ENCODE measurements at regions not wholly inside any gene's neighbourhood (a gene's known extent, or its start where the extent isn't known, plus 50 kb on each side); places are given as distances from the start of the nearest gene placed in this dataset.

DNA sequence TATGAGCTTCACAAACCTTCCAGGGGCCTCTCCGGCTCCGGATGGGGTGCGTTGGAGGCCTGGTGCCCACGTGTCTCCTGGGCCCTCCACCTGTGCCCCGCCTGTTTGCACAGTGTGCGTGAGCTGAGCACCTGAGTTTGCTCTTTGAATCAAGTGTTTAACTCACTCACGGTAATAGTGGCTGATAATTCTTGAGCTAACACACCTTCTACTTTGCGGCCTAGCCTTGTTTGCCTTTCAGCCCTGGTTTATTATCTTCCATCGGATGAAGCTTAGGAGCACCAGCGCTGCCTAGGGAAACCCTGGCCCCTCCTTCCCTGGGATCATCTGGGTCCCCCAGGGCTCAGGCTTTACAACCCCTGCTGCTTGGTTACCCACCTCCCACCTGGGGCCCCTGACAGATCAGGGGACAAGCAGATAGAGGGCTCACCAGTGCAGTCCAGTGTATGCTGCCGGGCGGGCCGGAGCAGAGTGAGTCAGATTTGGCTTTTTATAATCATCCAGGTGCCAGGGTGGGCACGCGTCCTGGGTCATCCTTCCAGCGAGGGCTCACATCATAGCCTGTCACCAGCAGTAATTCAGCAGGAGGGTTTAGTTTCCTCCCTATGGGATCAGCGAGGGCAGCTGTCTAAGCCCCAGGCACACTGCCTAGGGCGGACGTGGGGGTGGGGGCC, 62.8 kb upstream of the RFLNA start:
- ATAC-seq (no peak), DNase-seq (ENCODE audit: low read depth in 1 of 2, low spot score in 1 of 2) (no peak), FAIRE-seq (no peak)
- WGBS (ENCODE audit: missing lambda C conversion rate): 67% methylated on average over 16 of the region's 19 CpGs
- no peak overlapping the region for H3K4me3 ChIP-seq
- TF ChIP-seq EHMT2 (IDR thresholded peaks at IDR 0.05; ENCODE audit: low read depth) (no peak), HEYL (CRISPR knock-in tag; IDR thresholded peaks at IDR 0.05) (no peak), EP300 (IDR thresholded peaks at IDR 0.05) (no peak), RCOR1 (IDR thresholded peaks at IDR 0.05; ENCODE audit: low read depth, low read length) (no peak), MAZ (IDR thresholded peaks at IDR 0.05; ENCODE audit: borderline replicate concordance, low read depth, low read length) (no peak), POLR2AphosphoS2 (conservative IDR thresholded peaks at IDR 0.05; ENCODE audit: low read length) (no peak), FOXS1 (CRISPR knock-in tag; IDR thresholded peaks at IDR 0.05) (no peak), HOXA7 (CRISPR knock-in tag; IDR thresholded peaks at IDR 0.05) (no peak), SREBF2 (IDR thresholded peaks at IDR 0.05) (no peak), ZNF302 (CRISPR knock-in tag; IDR thresholded peaks at IDR 0.05) (no peak)
- TF ChIP-seq, protein P1, sequence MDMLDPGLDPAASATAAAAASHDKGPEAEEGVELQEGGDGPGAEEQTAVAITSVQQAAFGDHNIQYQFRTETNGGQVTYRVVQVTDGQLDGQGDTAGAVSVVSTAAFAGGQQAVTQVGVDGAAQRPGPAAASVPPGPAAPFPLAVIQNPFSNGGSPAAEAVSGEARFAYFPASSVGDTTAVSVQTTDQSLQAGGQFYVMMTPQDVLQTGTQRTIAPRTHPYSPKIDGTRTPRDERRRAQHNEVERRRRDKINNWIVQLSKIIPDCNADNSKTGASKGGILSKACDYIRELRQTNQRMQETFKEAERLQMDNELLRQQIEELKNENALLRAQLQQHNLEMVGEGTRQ (IDR thresholded peaks at IDR 0.05): no peak
- TF ChIP-seq, protein P2, sequence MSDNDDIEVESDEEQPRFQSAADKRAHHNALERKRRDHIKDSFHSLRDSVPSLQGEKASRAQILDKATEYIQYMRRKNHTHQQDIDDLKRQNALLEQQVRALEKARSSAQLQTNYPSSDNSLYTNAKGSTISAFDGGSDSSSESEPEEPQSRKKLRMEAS (IDR thresholded peaks at IDR 0.05): no peak
- no peaks in the 10 kb centered on the region for H3K4me1 ChIP-seq
- H3K4me2 ChIP-seq: no peak overlapping the region
- CTCF ChIA-PET: interaction anchor here (1.0 to 1.1 kb wide), 2 partner anchors 20 to 134 kb away, joined by 3 read pairs; no protein-coding TSS in a partner anchor
- H3K9me3 ChIP-seq: peaks cover 30% of the 10 kb centered on the region
- POLR2A ChIA-PET: no interaction called here
- no peak overlapping the region for H3K27ac ChIP-seq

DNA sequence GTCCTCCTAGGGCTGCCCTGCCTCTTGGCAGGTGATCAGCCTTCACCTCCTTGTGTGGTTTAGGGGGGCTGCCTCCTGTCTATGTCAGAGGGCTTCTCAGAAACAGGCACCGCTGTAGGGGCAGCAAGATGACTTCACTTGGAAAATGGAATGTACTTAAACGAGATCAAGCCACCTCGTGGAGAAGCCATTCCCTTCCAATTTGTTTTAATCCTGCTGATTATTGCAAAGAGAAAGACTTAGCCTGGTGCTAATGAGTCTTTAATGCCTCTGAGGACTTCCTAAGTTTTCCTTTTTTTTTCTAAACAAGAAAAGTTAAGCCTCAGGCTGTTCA, 62.3 kb upstream of the RFLNA start:
- Histone ChIP-seq H3K4me3 (no peak overlapping the region), H3K27ac (no peak overlapping the region), H3K4me1 (no peaks in the 10 kb centered on the region), H3K9me3 (peaks cover 30% of the 10 kb centered on the region), H3K4me2 (no peak overlapping the region)
- no peak for DNase-seq (ENCODE audit: low read depth in 1 of 2, low spot score in 1 of 2)
- CTCF ChIA-PET: interaction anchor here (1.1 kb wide), 1 partner anchor 11 kb away, joined by 3 read pairs; no protein-coding TSS in a partner anchor
- 44% methylated on average over 3 of the region's 3 CpGs for WGBS (ENCODE audit: missing lambda C conversion rate)
- TF ChIP-seq BHLHE40 (IDR thresholded peaks at IDR 0.05; ENCODE audit: low read depth, low read length) (no peak), EP300 (IDR thresholded peaks at IDR 0.05) (no peak), FOXS1 (CRISPR knock-in tag; IDR thresholded peaks at IDR 0.05) (no peak), CEBPB (IDR thresholded peaks at IDR 0.05) (no peak), KDM5A (IDR thresholded peaks at IDR 0.05) (no peak), CBX2 (IDR thresholded peaks at IDR 0.05; ENCODE audit: borderline replicate concordance, low read depth) (no peak), POLR2AphosphoS2 (conservative IDR thresholded peaks at IDR 0.05; ENCODE audit: low read length) (no peak), HOXB5 (CRISPR knock-in tag; IDR thresholded peaks at IDR 0.05) (no peak), ZC3H11A (IDR thresholded peaks at IDR 0.05) (no peak), SREBF2 (IDR thresholded peaks at IDR 0.05) (no peak)
- TF ChIP-seq, protein P3, sequence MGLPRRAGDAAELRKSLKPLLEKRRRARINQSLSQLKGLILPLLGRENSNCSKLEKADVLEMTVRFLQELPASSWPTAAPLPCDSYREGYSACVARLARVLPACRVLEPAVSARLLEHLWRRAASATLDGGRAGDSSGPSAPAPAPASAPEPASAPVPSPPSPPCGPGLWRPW (IDR thresholded peaks at IDR 0.05): no peak
- TF ChIP-seq, protein P4, sequence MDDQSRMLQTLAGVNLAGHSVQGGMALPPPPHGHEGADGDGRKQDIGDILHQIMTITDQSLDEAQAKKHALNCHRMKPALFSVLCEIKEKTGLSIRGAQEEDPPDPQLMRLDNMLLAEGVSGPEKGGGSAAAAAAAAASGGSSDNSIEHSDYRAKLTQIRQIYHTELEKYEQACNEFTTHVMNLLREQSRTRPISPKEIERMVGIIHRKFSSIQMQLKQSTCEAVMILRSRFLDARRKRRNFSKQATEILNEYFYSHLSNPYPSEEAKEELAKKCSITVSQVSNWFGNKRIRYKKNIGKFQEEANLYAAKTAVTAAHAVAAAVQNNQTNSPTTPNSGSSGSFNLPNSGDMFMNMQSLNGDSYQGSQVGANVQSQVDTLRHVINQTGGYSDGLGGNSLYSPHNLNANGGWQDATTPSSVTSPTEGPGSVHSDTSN (IDR thresholded peaks at IDR 0.05): no peak
- POLR2A ChIA-PET: no interaction called here
- ATAC-seq: no peak
- FAIRE-seq: no peak

DNA sequence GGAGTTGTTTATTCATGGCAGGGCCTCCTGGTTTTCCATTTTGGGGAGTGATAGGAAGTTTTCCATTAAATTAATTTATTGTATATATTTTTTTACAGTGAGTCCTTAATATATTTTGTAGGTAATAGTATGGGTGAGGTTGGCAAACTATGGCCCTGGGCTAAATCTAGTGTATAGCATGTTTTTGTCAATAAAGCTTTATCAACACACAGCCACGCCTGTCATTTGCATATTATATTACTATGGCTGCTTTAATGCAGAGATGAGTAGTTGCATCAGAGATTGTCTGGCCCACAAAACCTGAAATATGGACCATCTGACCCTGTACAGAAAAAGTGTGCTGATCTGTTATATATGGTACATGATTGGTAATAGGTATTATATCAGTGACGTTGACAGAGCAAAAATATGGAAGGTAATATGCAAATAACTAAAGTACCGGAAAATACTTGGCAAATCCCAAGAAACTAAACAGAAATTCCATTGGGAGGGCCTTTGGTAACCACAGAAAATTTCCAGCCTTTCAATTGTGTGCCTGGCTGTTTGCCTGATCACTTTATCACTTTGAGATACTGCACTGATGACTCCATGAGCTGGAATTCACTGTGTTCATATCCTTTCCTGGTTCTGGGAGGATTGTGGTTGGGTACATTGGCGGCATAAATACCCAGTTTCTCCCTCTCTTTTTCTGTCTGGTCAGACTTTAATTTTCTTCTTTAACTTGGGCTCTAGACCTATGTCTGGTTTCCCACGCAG, 61.7 kb upstream of the RFLNA start:
- ATAC-seq (no peak), DNase-seq (ENCODE audit: low read depth in 1 of 2, low spot score in 1 of 2) (no peak), FAIRE-seq (no peak)
- H3K4me2 ChIP-seq: no peak overlapping the region
- ChIA-PET POLR2A (no interaction called here), CTCF (interaction anchor here (0.6 to 1.1 kb wide), 2 partner anchors 10 to 15 kb away, joined by 3 read pairs; no protein-coding TSS in a partner anchor)
- 36% methylated on average over 5 of the region's 5 CpGs for WGBS (ENCODE audit: missing lambda C conversion rate)
- peaks cover 30% of the 10 kb centered on the region for H3K9me3 ChIP-seq
- no peak overlapping the region for H3K4me3 ChIP-seq
- H3K27ac ChIP-seq: no peak overlapping the region
- H3K4me1 ChIP-seq: no peaks in the 10 kb centered on the region
- TF ChIP-seq NPAS2 (CRISPR knock-in tag; IDR thresholded peaks at IDR 0.05; ENCODE audit: borderline replicate concordance) (no peak), ESRRA (IDR thresholded peaks at IDR 0.05; ENCODE audit: borderline replicate concordance, low read length) (no peak), ZSCAN20 (CRISPR knock-in tag; IDR thresholded peaks at IDR 0.05) (no peak), SREBF2 (IDR thresholded peaks at IDR 0.05) (no peak), CHD4 (IDR thresholded peaks at IDR 0.05; ENCODE audit: borderline replicate concordance) (no peak), NFE2L2 (conservative IDR thresholded peaks at IDR 0.05; ENCODE audit: low read length) (no peak), TFCP2L1 (CRISPR knock-in tag; IDR thresholded peaks at IDR 0.05) (no peak), EHMT2 (IDR thresholded peaks at IDR 0.05; ENCODE audit: low read depth) (no peak), ZC3H11A (IDR thresholded peaks at IDR 0.05) (no peak), MAZ (IDR thresholded peaks at IDR 0.05; ENCODE audit: borderline replicate concordance, low read depth, low read length) (no peak), HEYL (CRISPR knock-in tag; IDR thresholded peaks at IDR 0.05) (no peak)
- TF ChIP-seq, protein P1 (IDR thresholded peaks at IDR 0.05): no peak
- TF ChIP-seq, protein P5, sequence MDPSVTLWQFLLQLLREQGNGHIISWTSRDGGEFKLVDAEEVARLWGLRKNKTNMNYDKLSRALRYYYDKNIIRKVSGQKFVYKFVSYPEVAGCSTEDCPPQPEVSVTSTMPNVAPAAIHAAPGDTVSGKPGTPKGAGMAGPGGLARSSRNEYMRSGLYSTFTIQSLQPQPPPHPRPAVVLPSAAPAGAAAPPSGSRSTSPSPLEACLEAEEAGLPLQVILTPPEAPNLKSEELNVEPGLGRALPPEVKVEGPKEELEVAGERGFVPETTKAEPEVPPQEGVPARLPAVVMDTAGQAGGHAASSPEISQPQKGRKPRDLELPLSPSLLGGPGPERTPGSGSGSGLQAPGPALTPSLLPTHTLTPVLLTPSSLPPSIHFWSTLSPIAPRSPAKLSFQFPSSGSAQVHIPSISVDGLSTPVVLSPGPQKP (IDR thresholded peaks at IDR 0.05; ENCODE audit: low read depth, low read length): no peak
